ENCODE measurements at regions not wholly inside any gene's neighbourhood (a gene's known extent, or its start where the extent isn't known, plus 50 kb on each side); places are given as distances from the start of the nearest gene placed in this dataset.

- Mint-ChIP-seq H3K27ac (ENCODE audit: unreplicated experiment) (no peak overlapping the region), H3K36me3 (ENCODE audit: unreplicated experiment) (no peaks in the 10 kb centered on the region), H3K9me3 (ENCODE audit: unreplicated experiment) (no peaks in the 10 kb centered on the region), H3K4me3 (ENCODE audit: unreplicated experiment) (no peak overlapping the region), H3K4me1 (ENCODE audit: unreplicated experiment) (no peaks in the 10 kb centered on the region), H3K27me3 (ENCODE audit: unreplicated experiment) (no peaks in the 10 kb centered on the region)
- TF ChIP-seq CTCF (IDR thresholded peaks at IDR 0.05), result no peak
- DNase-seq (ENCODE audit: extremely low spot score, unreplicated experiment), result no peak
Measured at GRCh38 chr4:33357121-33357520, 2637.0 kb downstream of the PCDH7 start.

DNA sequence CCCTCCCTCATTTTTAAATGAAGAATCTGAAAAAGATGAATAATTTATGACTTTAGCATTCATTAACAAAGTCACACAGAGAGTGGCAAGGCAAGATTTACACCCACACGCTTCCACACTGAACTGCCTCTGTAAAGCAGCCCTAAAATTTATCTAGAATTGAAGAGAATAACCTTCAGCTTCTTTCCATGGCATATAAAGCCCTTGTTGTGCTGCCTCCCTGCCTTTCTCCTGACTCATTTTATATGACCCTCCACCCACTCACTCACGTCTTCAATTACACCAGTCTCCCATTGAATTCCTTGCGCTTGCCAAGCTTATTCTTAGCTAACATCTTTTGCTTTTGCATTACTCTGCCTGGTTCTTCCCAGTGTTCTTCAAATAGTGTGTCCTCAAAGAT, 2649.3 kb downstream of the PCDH7 start:
- Mint-ChIP-seq H3K4me3 (ENCODE audit: unreplicated experiment) (no peak overlapping the region), H3K27me3 (ENCODE audit: unreplicated experiment) (no peaks in the 10 kb centered on the region), H3K9me3 (ENCODE audit: unreplicated experiment) (peaks cover 25% of the 10 kb centered on the region), H3K27ac (ENCODE audit: unreplicated experiment) (no peak overlapping the region), H3K36me3 (ENCODE audit: unreplicated experiment) (no peaks in the 10 kb centered on the region), H3K4me1 (ENCODE audit: unreplicated experiment) (peaks cover 2% of the 10 kb centered on the region)
- TF ChIP-seq CTCF (IDR thresholded peaks at IDR 0.05), result no peak
- no peak for DNase-seq (ENCODE audit: extremely low spot score, unreplicated experiment)

DNA sequence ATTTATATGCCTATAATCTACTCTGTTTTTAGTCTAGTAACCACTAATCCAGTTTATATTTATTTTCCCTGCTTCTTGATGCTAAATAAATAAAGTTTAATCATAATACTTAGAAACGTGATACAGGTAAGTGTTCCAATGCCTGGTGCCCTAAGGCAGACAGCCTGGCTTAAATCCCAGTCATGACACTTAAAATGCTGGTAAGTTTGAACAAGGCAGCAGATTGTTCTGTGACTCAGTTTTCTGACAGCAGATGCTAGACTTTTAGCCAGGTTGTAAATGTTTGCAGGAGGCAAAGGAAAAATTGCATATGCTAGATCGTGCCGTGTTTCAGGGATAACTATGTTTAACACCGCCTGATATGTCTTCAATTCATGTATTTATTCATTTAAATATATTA, 2661.6 kb downstream of the PCDH7 start:
- H3K27ac Mint-ChIP-seq (ENCODE audit: unreplicated experiment), result no peak overlapping the region
- no peak for DNase-seq (ENCODE audit: extremely low spot score, unreplicated experiment)
- H3K4me1 Mint-ChIP-seq (ENCODE audit: unreplicated experiment), result no peaks in the 10 kb centered on the region
- H3K36me3 Mint-ChIP-seq (ENCODE audit: unreplicated experiment), result no peaks in the 10 kb centered on the region
- H3K9me3 Mint-ChIP-seq (ENCODE audit: unreplicated experiment), result peaks cover 18% of the 10 kb centered on the region
- TF ChIP-seq CTCF (IDR thresholded peaks at IDR 0.05), result no peak
- no peak overlapping the region for H3K4me3 Mint-ChIP-seq (ENCODE audit: unreplicated experiment)
- H3K27me3 Mint-ChIP-seq (ENCODE audit: unreplicated experiment), result no peaks in the 10 kb centered on the region

DNA sequence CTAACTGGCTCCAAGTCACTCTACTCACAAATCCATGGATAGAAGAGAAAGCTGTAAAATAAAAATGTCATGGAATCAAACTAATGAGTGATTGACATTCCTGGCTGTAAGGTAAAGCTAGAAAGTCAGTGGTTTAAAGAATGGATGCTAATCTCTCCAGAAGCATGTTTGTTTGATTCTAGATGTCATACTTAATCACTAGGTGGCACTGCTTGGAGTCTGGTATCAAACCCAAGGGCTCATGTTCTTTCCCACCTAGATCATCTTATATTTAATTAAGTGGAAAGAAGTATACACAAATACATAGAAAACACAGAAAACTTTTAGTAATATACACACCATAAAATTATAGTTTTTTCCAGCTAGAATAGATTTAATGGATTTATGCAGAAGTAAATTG, 2666.6 kb downstream of the PCDH7 start:
- no peak overlapping the region for H3K27ac Mint-ChIP-seq (ENCODE audit: unreplicated experiment)
- no peak overlapping the region for H3K4me3 Mint-ChIP-seq (ENCODE audit: unreplicated experiment)
- peaks cover 18% of the 10 kb centered on the region for H3K9me3 Mint-ChIP-seq (ENCODE audit: unreplicated experiment)
- TF ChIP-seq CTCF (IDR thresholded peaks at IDR 0.05), result no peak
- H3K27me3 Mint-ChIP-seq (ENCODE audit: unreplicated experiment), result no peaks in the 10 kb centered on the region
- no peaks in the 10 kb centered on the region for H3K4me1 Mint-ChIP-seq (ENCODE audit: unreplicated experiment)
- DNase-seq (ENCODE audit: extremely low spot score, unreplicated experiment), result no peak
- H3K36me3 Mint-ChIP-seq (ENCODE audit: unreplicated experiment), result no peaks in the 10 kb centered on the region

- Mint-ChIP-seq H3K36me3 (ENCODE audit: unreplicated experiment) (no peaks in the 10 kb centered on the region), H3K9me3 (ENCODE audit: unreplicated experiment) (no peaks in the 10 kb centered on the region), H3K27me3 (ENCODE audit: unreplicated experiment) (no peaks in the 10 kb centered on the region), H3K27ac (ENCODE audit: unreplicated experiment) (no peak overlapping the region), H3K4me3 (ENCODE audit: unreplicated experiment) (no peak overlapping the region), H3K4me1 (ENCODE audit: unreplicated experiment) (no peaks in the 10 kb centered on the region)
- TF ChIP-seq CTCF (IDR thresholded peaks at IDR 0.05), result no peak
- DNase-seq (ENCODE audit: extremely low spot score, unreplicated experiment), result no peak
Measured at GRCh38 chr4:33390976-33391375, 2670.8 kb downstream of the PCDH7 start.
